K562 (cell line): ENCODE measurements at regions not wholly inside any gene's neighbourhood (a gene's known extent, or its start where the extent isn't known, plus 50 kb on each side); places are given as distances from the start of the nearest gene placed in this dataset.

Source experiments
- EWSR1 ChIP-seq: fragments of 450-650 bp; IDR thresholded peaks from 2 replicates; pipeline ENCODE4 v1.6.1; 2018; ENCODE audit warnings: borderline replicate concordance, mild to moderate bottlenecking, low read depth, moderate library complexity; ENCODE audit not compliant: partially characterized antibody
- EZH2 ChIP-seq: IDR thresholded peaks from 2 replicates; pipeline ENCODE4 v1.6.1; 2012; ENCODE audit warnings: low read depth, mild to moderate bottlenecking, inconsistent platforms, low read length, borderline replicate concordance
- GMEB1 ChIP-seq: fragments of 250-450 bp; sonication (Bioruptor Pico); IDR thresholded peaks from 2 replicates; pipeline ENCODE4 v1.4.0; 2020; ENCODE audit warnings: mild to moderate bottlenecking
- MBD1 ChIP-seq: fragments of 250-450 bp; sonication (Bioruptor Pico); IDR thresholded peaks from 2 replicates; pipeline ENCODE4 v1.8.0; 2022; ENCODE audit warnings: inconsistent platforms
- NR1H2 ChIP-seq: sonication (generic); formaldehyde crosslinking; IDR thresholded peaks from 2 replicates; pipeline ENCODE4 v1.4.0; 2020; ENCODE audit warnings: mild to moderate bottlenecking, missing genetic modification reagents
- RCOR1 ChIP-seq, 2 experiments: IDR thresholded peaks; 2 replicates each; pipeline ENCODE4 v1.6.1; 2012; ENCODE audit warnings: low read depth in 2 of 2, low read length in 2 of 2, borderline replicate concordance in 1 of 2, improper control_type of control experiment in 1 of 2
- ZBTB2 ChIP-seq: fragments of 450-650 bp; IDR thresholded peaks from 2 replicates; pipeline ENCODE4 v1.6.1; 2016; ENCODE audit warnings: antibody characterized with exemption
- ZNF277 ChIP-seq: fragments of 250-450 bp; sonication (Bioruptor Pico); IDR thresholded peaks from 2 replicates; pipeline ENCODE4 v1.8.0; 2022; ENCODE audit warnings: inconsistent platforms, mild to moderate bottlenecking, moderate library complexity, borderline replicate concordance
- ZNF431 ChIP-seq: sonication (generic); formaldehyde crosslinking; IDR thresholded peaks from 2 replicates; pipeline ENCODE4 v1.8.0; 2022; ENCODE audit warnings: mild to moderate bottlenecking, missing genetic modification reagents
- ZNF644 ChIP-seq: fragments of 200-800 bp; sonication (Bioruptor generic); IDR thresholded peaks from 2 replicates; pipeline ENCODE4 v1.6.1; 2016; ENCODE audit warnings: low read depth, missing genetic modification characterization, missing compliant biosample characterization

DNA sequence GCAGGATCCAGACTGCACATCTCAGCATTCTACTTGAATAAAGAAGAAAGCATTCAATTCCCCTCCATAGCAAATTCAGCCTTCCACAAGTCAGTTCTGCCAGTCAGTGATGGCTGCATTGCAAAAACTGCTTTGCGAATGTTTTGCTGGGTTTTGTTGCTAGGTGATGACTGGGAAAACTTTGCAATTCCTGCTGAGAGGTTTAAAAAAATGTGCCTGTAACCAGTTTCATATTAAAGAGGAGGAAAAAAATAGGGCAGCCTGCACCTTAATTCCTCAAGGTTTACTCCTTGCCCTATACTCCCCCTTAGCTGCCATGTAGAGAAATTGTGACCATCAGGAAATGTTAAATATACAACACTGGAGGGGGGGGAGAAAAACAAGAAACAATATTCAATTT, 225.6 kb upstream of the ATP11B start:
- no peak for TF ChIP-seq ZNF277 (CRISPR knock-in tag)
- TF ChIP-seq NR1H2 (CRISPR knock-in tag), result no peak
- TF ChIP-seq GMEB1 (CRISPR knock-in tag), result no peak
- TF ChIP-seq ZNF644 (tag), result no peak
- no peak for TF ChIP-seq MBD1 (CRISPR knock-in tag)
- TF ChIP-seq RCOR1 (IDR thresholded peaks at IDR 0.05; ENCODE audit: borderline replicate concordance in 1 of 2, low read depth in 2 of 2, low read length in 2 of 2), result no peak
- no peak for TF ChIP-seq EZH2
- TF ChIP-seq ZBTB2, result no peak
- no peak for TF ChIP-seq EWSR1
- no peak for TF ChIP-seq ZNF431 (CRISPR knock-in tag)
